ENCODE measurements at regions not wholly inside any gene's neighbourhood (a gene's known extent, or its start where the extent isn't known, plus 50 kb on each side); places are given as distances from the start of the nearest gene placed in this dataset.

DNA sequence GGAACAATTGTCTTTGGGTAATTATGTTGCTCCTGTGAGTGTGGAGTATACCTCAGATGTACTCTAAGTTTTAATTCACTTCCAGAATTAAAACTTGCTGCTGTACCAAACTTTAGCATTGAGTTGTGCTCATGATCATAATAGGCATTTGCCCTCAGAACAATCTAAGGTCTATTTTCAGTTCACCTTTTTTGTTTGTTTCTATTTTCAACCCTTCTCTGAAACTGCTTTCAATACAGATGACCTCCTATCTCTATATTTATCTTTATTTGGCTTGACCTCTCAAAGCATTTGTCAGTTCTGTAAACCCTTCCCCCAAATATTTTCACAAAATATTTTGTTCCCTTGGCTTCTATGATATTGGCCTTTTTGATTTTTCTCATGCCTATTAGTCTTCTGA, 873.0 kb downstream of the OLFM4 start:
- no peak for DNase-seq

DNA sequence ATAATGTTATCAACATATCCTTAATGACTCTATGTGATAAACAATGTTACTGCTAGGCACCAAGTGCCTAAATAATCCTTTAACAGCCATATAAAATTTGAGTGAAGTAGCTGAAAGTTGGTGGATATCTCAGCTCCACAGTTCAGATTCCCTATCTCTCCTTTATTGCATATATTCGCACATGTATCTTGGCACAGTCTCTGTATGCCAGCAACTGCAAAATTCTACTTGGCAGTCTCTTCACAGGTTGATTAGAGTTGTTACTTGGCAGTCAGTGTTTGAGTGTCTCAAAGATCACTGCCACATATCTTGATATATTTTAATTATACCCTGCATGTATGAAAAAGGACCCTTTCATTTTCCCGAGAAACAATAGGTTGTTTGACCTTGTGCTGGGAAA, 879.3 kb downstream of the OLFM4 start:
- no peak for DNase-seq

DNA sequence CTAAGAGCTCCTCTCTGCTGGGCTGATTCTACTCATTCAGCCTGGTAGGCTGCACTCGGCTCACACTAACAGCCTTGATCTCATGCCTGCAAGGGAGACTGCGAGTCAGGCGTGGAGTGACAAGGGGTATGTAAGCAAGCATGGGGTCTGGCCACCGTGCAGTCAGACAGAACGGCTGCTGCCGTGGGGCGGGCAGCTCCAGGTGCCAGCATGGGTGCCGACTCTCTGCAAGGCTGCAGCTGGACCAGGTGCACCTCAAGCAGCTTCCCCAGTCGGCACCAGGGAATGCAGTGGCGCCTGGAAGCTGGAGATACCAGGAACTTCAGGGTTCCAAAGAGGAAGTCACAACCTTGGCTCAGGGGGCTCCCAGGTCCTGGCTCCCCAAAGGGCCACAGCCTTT, 892.3 kb downstream of the OLFM4 start:
- no peak for DNase-seq

DNA sequence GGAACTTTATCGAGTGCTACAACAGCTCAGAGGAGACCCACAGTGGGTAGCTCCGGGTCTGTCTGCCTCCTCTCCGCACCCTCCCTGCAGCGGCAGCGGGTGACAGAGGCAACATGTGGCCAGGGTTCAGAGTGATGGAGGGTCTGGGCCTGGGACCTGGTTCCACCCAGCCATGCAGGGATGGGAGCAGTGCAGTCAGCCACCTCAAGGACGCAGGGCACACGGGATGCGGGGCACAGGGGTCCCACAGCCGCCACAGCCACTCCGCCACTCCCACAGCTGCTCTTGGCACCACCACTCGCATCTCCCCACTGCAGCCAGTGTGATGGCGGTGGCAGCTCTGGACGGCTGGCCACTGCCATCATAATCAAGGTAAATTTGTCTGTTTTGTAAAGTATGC, 892.9 kb downstream of the OLFM4 start:
- no peak for DNase-seq

DNA sequence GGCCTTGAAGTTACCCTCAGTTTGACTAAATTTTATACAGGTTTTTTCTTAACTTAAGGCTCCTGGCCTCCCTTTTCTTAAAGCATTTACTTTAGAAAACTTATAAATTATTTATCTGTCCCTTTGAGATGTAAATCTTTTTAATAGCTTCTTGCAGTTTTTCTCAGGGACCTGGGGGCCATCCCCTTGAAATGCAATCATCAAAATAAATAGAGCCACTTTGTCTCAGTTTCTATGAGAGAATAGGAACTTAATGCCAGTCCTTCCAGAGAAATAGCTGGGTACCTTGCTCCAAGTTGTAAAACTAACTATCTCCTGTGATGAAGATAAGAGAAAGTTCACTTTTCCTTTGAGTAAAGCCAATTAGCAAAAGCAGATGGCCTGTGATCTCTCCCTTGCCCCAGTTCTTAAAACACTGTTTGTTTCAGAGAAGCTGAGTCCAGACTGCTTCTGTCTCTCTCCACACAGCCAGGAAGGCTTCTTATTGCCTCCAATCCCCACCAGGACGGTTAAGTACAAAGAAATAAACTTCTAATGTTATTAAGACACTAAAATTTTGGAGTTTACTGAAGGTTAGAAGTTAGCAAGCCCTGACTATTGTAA, 913.1 kb downstream of the OLFM4 start:
- no peak for DNase-seq

DNA sequence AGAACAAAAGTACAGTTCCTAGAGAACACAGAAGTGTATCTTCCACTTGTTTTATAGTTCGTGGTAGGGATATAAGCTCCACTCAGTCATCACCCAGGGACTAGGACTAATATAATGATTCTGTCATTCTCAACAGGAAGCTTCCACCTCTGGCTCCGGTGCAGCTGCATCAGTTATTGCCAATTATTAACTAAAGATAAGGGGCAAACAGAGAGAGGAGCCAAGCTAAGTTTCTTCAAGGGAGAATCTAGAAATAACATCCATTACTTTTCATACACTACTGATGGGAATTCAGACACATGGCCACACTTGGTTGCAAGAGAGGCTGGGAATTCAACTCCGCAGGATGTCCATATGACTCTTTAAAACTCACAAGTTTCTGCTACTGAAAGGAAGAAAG, 917.9 kb downstream of the OLFM4 start:
- DNase-seq, result no peak

DNA sequence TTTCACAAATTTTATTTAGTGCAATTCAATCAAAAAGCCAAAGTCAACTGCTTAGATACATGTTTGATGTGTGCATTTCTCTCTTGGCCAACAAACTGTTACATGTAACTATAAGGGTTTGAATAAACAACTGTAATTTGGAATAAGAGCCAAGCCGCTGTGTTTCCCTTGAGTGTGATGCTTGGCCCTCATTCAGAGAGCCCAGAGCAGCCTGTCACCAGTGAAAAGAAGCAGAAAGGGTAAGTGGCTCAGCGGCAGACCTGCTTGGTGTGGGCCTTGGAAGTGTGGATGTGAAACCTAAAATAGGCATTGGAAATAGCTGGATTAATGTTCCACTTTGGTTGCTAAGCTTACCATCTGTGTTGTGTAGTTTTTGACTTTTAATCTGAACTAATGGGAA, 924.6 kb downstream of the OLFM4 start:
- no peak for DNase-seq

Data from AML-193 (cell line).